GM19324 (cell line): ENCODE measurements at regions not wholly inside any gene's neighbourhood (a gene's known extent, or its start where the extent isn't known, plus 50 kb on each side); places are given as distances from the start of the nearest gene placed in this dataset.
"Not testable (repeated sequence)": the region's sequence is repeated elsewhere in the genome, so short reads cannot be mapped to it uniquely, and the experiment has no call there.

Experiments used
- ATAC-seq: cut with Tn5 transposase; IDR thresholded peaks from one replicate; pipeline ENCODE4 v1.9.1; 2021; ENCODE audit warnings: mild to moderate bottlenecking, moderate library complexity; ENCODE audit not compliant: unreplicated experiment, low FRiP score

DNA sequence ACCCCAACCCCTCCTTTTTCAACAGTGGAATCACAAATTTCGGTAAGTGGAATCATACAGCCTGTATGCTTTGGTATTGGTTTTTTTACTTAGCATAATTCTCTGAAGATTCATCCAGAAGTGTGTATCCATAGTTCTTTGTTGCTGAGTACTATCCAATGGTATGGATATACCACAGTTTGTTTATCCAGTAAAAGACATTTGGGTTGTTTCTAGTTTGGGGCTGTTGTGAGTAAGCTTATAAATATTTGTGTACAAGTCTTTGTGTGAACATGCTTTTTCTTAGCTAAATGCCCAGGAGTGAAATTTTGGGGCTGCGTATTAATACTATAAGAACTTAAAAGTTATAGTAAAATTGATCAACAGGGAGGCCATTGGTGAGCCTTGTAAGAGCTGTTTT lies 57.5 kb upstream of the GC start:
- no peak for ATAC-seq

DNA sequence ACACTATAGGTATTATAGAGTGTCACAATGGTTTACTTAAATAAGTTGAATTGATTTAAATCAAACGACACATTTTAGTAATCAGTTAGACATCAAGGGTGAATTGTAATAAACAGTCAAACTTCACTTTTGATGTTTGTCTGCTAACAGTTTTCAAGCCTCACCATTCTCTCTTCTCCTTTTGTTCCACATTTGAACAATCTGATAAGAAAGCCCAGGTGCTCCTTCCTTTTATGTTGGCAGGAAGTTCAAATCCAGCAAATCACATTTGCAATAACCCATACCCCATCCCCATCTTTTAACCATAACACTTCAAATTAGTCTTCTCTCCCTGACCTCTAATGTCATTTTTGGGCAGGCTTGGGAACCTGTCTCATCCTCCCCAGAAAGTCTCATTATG lies 63.4 kb upstream of the GC start:
- ATAC-seq, result no peak

- ATAC-seq, result no peak
Measured at GRCh38 chr4:71855944-71856343, 72.1 kb upstream of the GC start.

DNA sequence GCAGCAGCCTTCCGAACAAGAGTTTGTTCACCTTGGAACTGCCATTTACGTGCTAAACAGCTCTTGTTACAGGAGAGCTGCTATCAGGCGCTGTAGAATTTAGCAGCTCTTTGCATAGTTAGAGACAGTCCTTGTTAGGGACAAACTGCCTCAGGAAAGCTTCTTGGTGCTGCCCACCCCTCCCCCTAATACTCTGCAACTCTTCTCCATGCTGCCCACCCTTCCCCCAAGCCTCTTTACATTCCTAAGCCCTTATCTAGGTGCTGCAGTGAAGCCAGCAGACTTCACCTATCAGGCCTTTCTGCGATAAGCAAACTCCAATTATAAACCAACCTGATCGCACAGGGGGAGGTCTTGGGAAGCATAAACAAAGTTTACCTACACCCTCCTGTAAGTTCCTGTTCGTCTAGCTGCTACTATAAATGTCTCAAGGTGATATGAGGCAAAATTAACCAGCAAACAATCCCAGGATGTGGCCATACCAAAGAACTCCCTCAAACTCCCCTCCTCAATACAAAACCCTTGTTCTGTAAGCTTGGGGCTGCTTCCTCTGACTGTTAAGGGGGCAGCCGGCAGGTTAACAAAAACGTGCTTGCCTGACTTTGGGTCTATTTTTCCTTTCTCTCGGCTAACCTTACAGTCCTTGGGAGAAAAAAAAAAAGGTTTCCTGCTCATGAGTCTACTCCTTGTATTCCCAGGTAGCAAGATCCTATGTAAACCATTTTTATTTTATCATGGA lies 74.0 kb upstream of the GC start:
- ATAC-seq, result no peak

- no peak for ATAC-seq
Measured at GRCh38 chr4:71860643-71861042, 76.8 kb upstream of the GC start.

DNA sequence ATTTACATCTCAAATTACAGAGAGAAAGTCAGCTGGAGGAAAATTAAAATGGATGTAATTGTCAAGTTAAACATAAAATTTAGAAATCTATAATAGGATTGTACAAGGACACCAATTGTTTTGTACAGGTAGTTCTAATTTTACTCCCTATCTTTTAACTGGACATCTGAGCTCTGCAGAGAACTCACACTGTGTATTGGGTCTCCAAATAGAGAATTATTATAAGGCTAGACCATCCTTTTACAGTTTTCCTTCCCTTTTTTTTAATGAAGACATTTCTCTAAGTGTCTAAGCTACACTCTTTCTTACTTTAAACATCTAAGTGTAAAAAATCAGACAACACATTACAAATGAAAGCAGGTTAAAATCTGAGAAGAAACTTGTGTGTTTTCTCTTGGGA lies 78.4 kb upstream of the GC start:
- ATAC-seq, result no peak

DNA sequence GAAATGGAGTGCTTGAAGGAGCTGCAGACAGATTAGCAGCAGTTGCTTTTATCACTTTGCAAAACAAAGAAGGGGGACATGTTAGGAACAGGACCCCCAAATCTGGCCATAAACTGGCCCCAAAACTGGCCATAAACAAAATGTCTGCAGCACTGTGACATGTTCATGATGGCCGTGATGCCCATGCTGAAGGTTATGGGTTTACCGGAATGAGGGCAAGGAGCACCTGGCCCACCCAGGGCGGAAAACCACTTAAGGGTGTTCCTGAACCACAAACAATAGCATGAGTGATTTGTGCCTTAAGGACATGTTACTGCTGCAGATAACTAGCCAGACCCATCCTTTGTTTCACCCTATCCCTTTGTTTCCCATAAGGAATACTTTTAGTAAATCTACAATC lies 79.6 kb upstream of the GC start:
- no peak for ATAC-seq

- no peak for ATAC-seq
Measured at GRCh38 chr4:71864380-71864779, 80.5 kb upstream of the GC start.

GRCh38 chr4:71866212-71866885 lies 82.5 kb upstream of the GC start:
- ATAC-seq, result no peak

DNA sequence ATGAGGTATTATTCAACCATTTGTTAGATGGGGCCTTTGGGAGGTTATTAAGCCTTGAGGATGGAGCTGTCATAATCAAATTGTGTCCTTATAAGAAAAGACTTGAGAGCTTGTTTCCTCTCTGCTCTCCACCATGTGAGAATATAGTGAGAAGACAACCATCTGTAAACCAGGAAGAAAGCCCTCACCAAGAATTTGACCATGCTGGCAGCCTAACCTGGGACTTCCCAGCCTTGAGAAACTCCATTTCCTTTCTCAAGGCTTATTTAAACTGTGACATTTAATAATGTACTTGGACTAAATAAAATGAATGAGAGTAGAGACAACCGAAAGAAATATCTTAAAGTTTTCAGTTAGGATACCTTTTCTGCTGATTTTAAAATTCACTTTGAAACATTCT lies 83.7 kb upstream of the GC start:
- no peak for ATAC-seq

GRCh38 chr4:71870456-71870855 lies 86.6 kb upstream of the GC start:
- no peak for ATAC-seq

DNA sequence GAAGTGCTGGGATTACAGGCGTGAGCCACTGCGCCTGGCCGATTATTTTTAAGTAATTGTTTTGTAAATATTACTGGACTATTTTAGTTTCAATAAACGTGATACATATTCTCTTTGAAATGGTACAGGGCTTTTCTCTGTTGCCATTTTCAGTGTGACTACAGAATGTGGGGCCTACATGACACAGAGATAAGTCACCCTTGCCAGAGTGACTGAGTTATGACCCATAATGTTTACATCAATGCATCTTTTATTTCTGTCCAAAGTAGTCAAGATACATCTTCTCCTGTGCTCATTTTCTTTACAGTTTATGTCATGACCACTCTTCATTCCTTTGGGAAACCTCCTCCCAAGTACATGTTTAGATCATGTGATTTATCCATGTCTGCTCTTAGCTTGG lies 88.3 kb upstream of the GC start:
- ATAC-seq, result no peak

DNA sequence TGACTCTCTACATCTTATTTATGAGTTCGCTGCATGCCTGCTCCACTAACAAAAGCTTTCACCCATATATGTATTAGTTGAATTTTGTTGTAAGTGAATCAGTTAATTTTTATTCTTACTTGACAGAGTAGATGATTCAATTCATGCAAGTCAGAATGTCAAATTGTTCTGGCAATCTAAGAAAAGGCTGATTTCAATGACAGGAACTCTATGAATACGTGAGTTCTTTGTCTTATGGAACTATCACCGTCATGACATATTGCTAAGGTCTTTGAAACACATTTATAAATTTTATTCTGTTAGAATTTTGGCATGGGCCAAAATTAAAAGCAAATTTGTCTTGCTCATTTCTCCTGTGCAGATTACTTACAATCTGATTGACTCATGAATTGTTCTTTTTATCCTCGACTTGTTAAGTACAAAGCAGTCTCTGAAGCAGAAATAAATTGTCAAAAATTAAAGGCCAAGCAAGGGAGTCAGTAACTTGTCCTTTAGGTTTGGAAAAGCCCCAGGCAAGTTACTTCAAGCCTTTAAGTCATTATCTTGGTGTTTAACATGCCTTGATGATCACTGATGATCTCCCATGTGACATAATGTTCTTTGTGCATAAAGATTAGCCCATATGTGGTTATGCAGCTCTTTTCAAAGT lies 89.0 kb upstream of the GC start:
- no peak for ATAC-seq

- ATAC-seq, result no peak
Measured at GRCh38 chr4:71878376-71878775, 94.5 kb upstream of the GC start.

GRCh38 chr4:71882113-71882841 lies 98.4 kb upstream of the GC start:
- no peak for ATAC-seq

GRCh38 chr4:71900366-71900765 lies 116.5 kb upstream of the GC start:
- not testable (repeated sequence) for ATAC-seq

DNA sequence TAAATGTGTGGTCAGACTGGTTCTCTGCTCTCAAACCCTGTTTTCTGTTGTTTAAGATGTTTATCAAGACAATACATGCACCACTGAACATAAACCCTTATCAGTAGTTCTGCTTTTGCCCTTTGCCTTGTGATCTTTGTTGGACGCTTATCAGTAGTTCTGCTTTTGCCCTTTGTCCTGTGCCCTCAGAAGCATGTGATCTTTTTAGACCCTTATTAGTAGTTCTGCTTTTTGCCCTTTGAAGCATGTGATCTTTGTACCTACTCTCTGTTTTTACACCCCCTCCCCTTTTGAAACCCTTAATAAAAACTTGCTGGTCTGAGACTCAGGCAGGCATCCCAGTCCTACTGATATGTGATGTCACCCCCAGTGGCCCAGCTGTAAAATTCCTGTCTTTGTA lies 121.7 kb upstream of the GC start:
- not testable (repeated sequence) for ATAC-seq

- ATAC-seq, result no peak
Measured at GRCh38 chr4:71906096-71906495, 122.2 kb upstream of the GC start.

DNA sequence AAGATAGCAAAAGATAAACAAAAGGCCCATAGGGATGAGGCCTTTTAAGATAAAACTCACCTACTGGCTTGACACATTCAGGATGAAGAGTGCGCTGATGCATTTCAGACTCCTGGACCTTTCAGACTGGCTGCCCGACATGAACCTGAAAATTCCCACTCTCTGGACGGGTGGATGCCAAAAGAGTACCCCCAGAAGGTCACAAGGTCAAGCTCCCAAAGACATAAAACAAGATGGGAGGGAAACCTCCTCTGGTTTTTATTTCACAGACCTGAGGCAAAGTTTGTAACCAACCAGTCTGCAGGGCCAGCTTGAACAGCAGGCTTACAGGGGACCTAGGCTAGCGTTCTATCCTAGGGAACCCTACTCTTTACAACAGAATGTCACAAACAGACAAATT lies 123.2 kb upstream of the GC start:
- no peak for ATAC-seq

DNA sequence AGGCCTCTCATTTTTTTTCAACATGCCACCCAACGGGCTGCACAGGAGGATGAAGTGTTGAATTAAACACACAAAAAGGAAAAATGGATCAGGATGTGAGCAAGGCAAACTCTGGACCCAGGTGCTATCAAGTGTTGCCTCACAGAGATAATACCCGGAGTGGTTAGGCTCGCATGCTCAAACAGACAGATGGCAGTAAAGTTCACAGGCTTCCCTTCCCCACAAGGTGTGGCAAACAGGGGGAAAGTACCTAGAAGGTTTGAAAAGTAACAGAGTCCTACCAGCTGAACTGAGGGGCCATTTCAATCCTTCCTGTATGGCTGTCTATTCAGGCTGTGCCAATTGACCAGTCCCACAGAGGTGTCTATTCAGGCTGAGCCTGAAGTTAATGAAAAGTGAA lies 123.9 kb upstream of the GC start:
- peak; percentile 59 for ATAC-seq

GRCh38 chr4:71913275-71913674 lies 118.5 kb upstream of the NPFFR2 start:
- no peak for ATAC-seq
